NCI-H1092 treated with DMSO at 0.1 percent for 48 hours (cell line): ENCODE measurements at regions not wholly inside any gene's neighbourhood (a gene's known extent, or its start where the extent isn't known, plus 50 kb on each side); places are given as distances from the start of the nearest gene placed in this dataset.

Experiments
- DNase-seq: peaks from one replicate; lab custom pipeline; 2025; lab: John Stamatoyannopoulos, UW

DNA sequence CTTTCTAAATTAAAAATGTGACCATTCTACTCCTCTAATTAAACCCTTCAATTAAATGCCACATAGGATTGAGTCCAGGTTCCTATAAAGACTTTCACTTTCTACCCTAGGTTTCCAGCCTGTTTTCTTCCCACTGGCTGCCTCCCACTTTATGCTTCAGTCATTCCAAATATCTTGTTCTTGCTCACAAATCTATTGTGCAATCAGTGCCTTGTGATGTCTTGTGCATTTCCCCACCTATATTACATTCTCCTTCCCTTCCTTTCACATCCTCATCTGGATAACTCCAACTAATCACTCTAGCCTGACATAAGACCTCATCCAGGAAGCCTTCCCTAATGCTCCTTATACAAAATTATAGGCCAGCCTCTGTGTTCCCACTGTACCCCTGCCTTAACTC is 281.7 kb upstream of the LRATD1 start:
- DNase-seq, result no peak

DNA sequence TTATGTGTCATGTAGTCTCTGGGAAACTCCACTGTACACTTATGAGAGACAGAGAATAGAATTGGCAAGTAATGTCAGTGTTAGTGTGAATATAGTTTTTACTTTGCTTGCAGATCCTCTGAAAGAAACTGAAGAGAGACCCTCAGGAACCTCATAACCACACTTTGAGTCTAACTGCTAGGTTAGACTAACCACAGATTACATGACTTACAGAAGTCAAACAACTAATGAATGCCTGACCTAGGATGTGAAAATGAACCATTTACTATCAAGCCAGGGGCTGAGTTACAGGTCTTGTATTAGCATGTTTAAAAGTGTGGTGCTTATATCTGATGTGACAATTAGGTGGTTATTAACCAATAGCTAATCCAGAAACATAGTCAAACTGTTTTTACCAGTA is 280.4 kb upstream of the LRATD1 start:
- no peak for DNase-seq

GRCh38 chr2:14354231-14354630 is 278.3 kb upstream of the LRATD1 start:
- no peak for DNase-seq

- no peak for DNase-seq
Observed at GRCh38 chr2:14355102-14355501, 277.4 kb upstream of the LRATD1 start.

DNA sequence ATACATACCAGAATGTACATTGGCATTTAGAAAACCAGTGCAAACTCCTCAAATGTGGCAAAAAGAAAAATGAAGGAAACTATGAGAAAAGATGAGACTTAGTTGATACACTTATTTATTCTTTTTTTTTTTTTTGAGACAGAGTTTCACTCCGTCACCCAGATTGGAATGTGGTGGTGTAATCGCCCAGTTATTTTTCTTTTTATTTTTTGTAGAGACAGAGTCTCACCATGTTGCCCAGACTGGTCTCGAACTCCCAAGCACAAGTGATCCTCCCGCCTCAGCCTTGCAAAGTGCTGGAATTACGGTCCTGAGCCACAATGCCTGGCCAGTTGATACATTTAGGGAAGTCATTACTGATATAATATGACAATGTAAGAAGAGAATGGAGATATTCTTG is 274.2 kb upstream of the LRATD1 start:
- no peak for DNase-seq

DNA sequence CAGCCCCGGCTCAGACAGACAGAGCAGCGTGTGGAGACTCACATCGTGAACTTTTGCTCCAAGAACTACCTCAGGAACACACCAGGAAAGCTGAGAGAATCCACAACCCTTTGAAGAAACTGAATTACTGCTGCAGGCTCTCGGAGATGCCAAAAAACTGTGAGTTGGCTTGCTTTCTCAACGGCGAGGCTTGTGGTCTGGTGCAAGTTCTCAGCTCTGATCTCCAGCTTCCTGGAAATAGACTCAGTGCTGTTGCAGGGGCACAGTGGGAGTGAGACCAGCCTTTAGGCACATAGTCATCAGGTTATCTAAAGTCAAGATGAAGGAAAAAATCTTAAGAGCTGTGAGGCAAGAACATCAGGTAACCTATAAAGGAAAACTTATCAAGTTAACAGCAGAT is 273.7 kb upstream of the LRATD1 start:
- no peak for DNase-seq

- no peak for DNase-seq
Observed at GRCh38 chr2:14363137-14363536, 269.4 kb upstream of the LRATD1 start.

DNA sequence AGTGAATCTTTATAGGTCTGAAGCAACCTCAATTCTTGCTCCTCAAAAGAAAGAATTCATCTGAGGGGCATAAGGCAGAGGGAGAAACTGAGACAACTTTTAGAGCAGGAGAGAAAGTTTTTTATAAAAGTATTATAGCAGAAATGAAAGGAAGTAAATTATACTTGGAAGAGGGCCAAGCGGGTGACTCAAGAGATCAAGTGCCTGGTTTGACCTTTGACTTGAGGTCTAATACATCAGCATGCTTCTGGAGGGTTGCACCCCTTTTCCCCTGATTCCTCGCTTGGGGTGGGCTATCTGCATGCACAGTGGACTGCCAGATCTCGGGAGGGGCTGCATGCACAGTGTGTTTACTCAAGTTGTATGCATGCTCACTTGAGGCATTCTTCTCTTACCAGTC is 268.5 kb upstream of the LRATD1 start:
- no peak for DNase-seq

GRCh38 chr2:14364471-14364870 is 268.0 kb upstream of the LRATD1 start:
- DNase-seq, result no peak

GRCh38 chr2:14385043-14385442 is 247.5 kb upstream of the LRATD1 start:
- no peak for DNase-seq

- DNase-seq, result no peak
Observed at GRCh38 chr2:14387332-14387731, 245.2 kb upstream of the LRATD1 start.

DNA sequence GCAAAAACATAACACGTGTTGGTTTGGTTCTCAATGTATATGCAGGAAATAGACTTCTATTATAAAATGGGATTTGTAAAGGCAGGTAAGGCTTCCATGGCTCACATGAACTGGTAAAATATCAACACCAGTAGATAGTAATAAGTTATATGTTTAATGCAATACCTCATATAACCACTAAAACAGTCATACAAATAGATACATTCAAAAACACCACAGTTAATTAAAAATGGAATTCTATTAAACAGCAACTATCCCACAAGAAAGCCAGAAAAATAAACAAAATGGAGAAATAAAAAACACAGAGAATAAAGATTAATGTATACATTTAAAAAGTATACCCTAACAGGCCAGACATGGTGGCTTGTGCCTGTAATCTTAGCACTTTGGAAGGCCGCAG is 243.8 kb upstream of the LRATD1 start:
- no peak for DNase-seq

DNA sequence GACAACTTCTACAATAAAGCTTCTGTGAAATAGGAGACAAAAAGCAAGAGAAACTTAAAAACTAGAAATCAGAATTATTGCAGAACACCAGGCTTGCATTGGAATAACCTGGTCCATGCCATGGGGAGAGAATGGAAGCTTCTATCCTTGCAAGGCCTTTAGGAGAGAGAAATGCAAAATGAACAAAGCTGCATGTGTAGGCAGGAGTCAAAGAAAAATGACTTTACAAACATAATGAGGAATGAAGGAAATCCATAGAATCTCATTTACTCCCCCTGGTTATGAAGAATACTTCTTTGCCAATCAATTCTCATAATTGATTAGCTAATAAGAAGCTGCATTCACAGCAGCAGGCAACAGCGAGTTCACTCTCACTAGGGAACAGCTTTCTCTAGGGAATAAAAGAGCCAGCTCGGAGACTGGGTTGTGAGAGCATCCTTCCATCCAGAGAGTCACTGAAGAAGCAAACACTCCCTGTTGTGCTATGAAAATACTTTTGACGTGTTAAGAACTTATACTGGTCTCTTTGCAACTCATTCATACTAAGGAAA is 235.9 kb upstream of the LRATD1 start:
- no peak for DNase-seq

GRCh38 chr2:14398641-14399040 is 233.9 kb upstream of the LRATD1 start:
- no peak for DNase-seq

GRCh38 chr2:14401873-14402272 is 230.6 kb upstream of the LRATD1 start:
- peak; percentile 90 for DNase-seq

GRCh38 chr2:14408695-14409094 is 223.8 kb upstream of the LRATD1 start:
- DNase-seq, result no peak

DNA sequence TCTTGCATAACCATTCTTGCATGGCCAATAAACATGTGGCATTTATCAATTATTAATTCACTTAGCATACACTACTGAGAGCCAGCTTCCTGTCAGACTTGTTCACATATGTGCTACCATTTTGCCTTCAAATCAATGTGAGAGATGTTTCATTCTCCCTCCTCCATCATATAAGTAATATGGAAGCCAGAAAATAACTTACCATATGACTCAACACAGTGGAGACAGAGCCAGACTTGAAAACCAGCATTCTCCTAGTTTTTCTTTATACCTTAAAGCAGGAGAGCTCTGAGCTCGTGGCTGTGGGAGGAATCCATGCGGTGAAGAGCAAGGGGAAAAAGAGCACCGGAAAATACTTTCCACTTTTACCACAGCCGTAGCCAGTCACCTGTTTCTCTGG is 215.0 kb upstream of the LRATD1 start:
- no peak for DNase-seq

- DNase-seq, result no peak
Observed at GRCh38 chr2:14418115-14418514, 214.4 kb upstream of the LRATD1 start.

GRCh38 chr2:14420851-14421250 is 211.7 kb upstream of the LRATD1 start:
- DNase-seq, result no peak

- no peak for DNase-seq
Observed at GRCh38 chr2:14422426-14422825, 210.1 kb upstream of the LRATD1 start.

- DNase-seq, result no peak
Observed at GRCh38 chr2:14423145-14423906, 209.2 kb upstream of the LRATD1 start.

DNA sequence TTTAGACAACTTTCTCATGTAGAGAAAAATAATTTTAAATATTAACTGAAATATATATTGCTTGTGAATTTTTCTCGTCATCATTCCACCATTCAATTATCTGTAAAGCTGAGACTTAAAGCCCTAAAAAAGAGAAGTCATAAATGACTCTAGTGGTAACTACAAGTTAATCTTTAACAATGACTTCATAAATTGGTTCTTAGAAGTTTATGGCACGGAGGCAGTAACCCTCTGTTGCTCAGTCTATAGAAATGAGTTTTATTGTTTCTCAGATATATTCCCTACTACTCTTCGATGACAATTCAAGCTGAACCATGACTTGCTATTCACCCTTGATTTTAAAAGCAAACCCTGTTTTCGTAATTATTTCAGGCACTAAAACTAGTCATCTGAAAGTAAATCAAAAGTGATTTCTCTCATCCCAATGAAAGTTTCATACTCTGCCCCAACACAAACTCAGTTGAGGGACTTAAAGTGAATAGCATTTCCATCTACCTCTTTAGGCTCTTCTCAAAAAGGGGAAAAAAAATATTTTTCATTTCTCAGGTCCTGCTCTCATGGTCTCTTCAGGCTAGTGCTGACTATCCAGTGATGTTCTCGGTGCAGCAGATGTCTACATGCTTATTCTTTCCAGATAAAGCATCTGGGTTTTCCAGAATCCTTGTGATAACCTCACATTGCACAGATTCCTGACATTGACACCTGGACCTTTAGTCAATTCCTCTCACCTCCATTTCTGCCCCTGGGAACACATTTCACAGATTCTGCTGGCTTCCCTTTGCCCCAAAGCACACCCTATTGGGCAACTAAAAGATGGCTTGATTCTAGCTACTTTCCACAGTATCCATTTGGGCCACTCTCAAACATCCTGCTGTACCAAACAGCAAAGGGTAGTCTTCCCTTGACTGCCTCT is 207.8 kb upstream of the LRATD1 start:
- no peak for DNase-seq

DNA sequence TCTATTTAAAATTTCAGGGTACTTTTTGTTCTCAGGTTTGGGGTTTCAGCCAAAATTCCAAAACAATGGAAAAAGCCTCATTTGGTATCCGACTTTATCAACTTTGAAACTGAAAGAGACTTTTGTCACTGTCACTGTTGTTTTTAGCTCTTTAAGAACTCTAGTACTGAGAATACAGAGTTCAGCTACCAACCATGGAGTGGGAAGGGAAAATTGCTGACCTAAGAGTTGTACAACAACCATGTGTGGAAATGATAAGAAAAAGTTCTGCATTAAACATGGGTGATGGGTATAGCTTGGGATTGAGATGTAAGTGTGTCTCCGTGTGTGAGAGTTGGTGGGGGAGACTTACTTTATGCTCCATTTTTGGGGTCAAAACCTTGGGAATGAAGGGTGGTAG is 206.6 kb upstream of the LRATD1 start:
- DNase-seq, result no peak
